Liver (tissue), 8 donors: ENCODE measurements at regions not wholly inside any gene's neighbourhood (a gene's known extent, or its start where the extent isn't known, plus 50 kb on each side); places are given as distances from the start of the nearest gene placed in this dataset.

Experiments used
- DNase-seq: peaks from one replicate; pipeline ENCODE4 v3.0.0-alpha.2; 2017; ENCODE audit warnings: low spot score
- H3K27ac ChIP-seq, 2 donors: one replicate each; pipeline ENCODE4 v1.7.0; 2013; ENCODE audit warnings: inconsistent platforms in 2 of 2, low read length in 2 of 2, control low read depth in 1 of 2, low read depth in 1 of 2, mild to moderate bottlenecking in 1 of 2
- H3K27me3 ChIP-seq, 4 donors: one replicate each; pipeline versions ENCODE4 v1.6.1 to v1.7.0; 2013; ENCODE audit warnings: low read length in 3 of 4, inconsistent platforms in 1 of 4, mild to moderate bottlenecking in 1 of 4, moderate library complexity in 1 of 4; ENCODE audit not compliant: control insufficient read depth in 4 of 4, insufficient read depth in 4 of 4
- H3K36me3 ChIP-seq, 4 donors: one replicate each; pipeline versions ENCODE4 v1.6.1 to v1.7.0; 2013; ENCODE audit warnings: low read length in 3 of 4, mild to moderate bottlenecking in 3 of 4, low read depth in 1 of 4, moderate library complexity in 1 of 4; ENCODE audit not compliant: control insufficient read depth in 4 of 4, insufficient read depth in 3 of 4
- H3K4me1 ChIP-seq, 4 donors: one replicate each; pipeline versions ENCODE4 v1.6.1 to v1.7.0; 2013; ENCODE audit warnings: low read length in 3 of 4, mild to moderate bottlenecking in 3 of 4, moderate library complexity in 1 of 4; ENCODE audit not compliant: control insufficient read depth in 4 of 4, insufficient read depth in 4 of 4
- H3K4me3 ChIP-seq, 3 donors: one replicate each; pipeline versions ENCODE4 v1.6.1 to v1.7.0; 2013; ENCODE audit warnings: low read length in 3 of 3, control low read depth in 1 of 3, low read depth in 1 of 3, mild to moderate bottlenecking in 1 of 3
- H3K9ac ChIP-seq, 2 donors: one replicate each; pipeline ENCODE4 v1.7.0; 2013; ENCODE audit warnings: low read length in 2 of 2, mild to moderate bottlenecking in 2 of 2, moderate library complexity in 2 of 2, control low read depth in 1 of 2, low read depth in 1 of 2
- H3K9me3 ChIP-seq, 4 donors: one replicate each; pipeline versions ENCODE4 v1.6.1 to v1.7.0; 2013; ENCODE audit warnings: low read length in 3 of 4; ENCODE audit not compliant: control insufficient read depth in 4 of 4
- ATF3 ChIP-seq: IDR thresholded peaks from 2 replicates; pipeline ENCODE4 v1.6.1; 2016; ENCODE audit warnings: antibody characterized with exemption
- CTCF ChIP-seq: fragments of 150-350 bp; IDR thresholded peaks from 2 replicates; pipeline ENCODE4 v1.5.1; 2017; ENCODE audit warnings: improper control_type of control experiment, low read depth, low read length; ENCODE audit not compliant: missing input control
- EGR1 ChIP-seq, 2 donors: IDR thresholded peaks; 2 replicates each; pipeline ENCODE4 v1.6.1; 2016 to 2018; ENCODE audit warnings: antibody characterized with exemption in 2 of 2, low read depth in 2 of 2
- FOXA1 ChIP-seq: IDR thresholded peaks from 2 replicates; pipeline ENCODE4 v1.6.1; 2016; ENCODE audit warnings: antibody characterized with exemption
- FOXA2 ChIP-seq: IDR thresholded peaks from 2 replicates; pipeline ENCODE4 v1.6.1; 2016; ENCODE audit warnings: antibody characterized with exemption
- GABPA ChIP-seq, 2 donors: IDR thresholded peaks in 1 of 2; conservative IDR thresholded peaks in 1 of 2; 2 replicates each; pipeline ENCODE4 v1.6.1; 2016; ENCODE audit warnings: antibody characterized with exemption in 2 of 2, mild to moderate bottlenecking in 1 of 2, moderate library complexity in 1 of 2
- HNF4A ChIP-seq, 2 donors: conservative IDR thresholded peaks; 2 replicates each; pipeline ENCODE4 v1.6.1; 2016; ENCODE audit warnings: antibody characterized with exemption in 2 of 2, mild to moderate bottlenecking in 2 of 2
- HNF4G ChIP-seq: IDR thresholded peaks from 2 replicates; pipeline ENCODE4 v1.6.1; 2016; ENCODE audit warnings: antibody characterized with exemption
- JUND ChIP-seq, 2 donors: IDR thresholded peaks; 2 replicates each; pipeline ENCODE4 v1.6.1; 2016; ENCODE audit warnings: antibody characterized with exemption in 2 of 2
- NR2F2 ChIP-seq: IDR thresholded peaks from 2 replicates; pipeline ENCODE4 v1.6.1; 2016; ENCODE audit warnings: antibody characterized with exemption
- RAD21 ChIP-seq, 2 donors: IDR thresholded peaks; 2 replicates each; pipeline ENCODE4 v1.6.1; 2016; ENCODE audit warnings: antibody characterized with exemption in 2 of 2, mild to moderate bottlenecking in 2 of 2
- REST ChIP-seq: IDR thresholded peaks from 2 replicates; pipeline ENCODE4 v1.6.1; 2016; ENCODE audit warnings: antibody characterized with exemption, mild to moderate bottlenecking
- SP1 ChIP-seq: IDR thresholded peaks from 2 replicates; pipeline ENCODE4 v1.6.1; 2018; ENCODE audit warnings: antibody characterized with exemption, mild to moderate bottlenecking
- TAF1 ChIP-seq: conservative IDR thresholded peaks from 2 replicates; pipeline ENCODE4 v1.6.1; 2016; ENCODE audit warnings: antibody characterized with exemption, mild to moderate bottlenecking
- YY1 ChIP-seq: IDR thresholded peaks from 2 replicates; pipeline ENCODE4 v1.6.1; 2016; ENCODE audit warnings: antibody characterized with exemption, mild to moderate bottlenecking
- ZBTB33 ChIP-seq: IDR thresholded peaks from 2 replicates; pipeline ENCODE4 v1.6.1; 2016; ENCODE audit warnings: antibody characterized with exemption
- WGBS: extraction: QIAGEN DNeasy Blood & Tissue Kit; methylation state at CpG from one replicate; pipeline ENCODE4 v1.1.7; 2013; 5-methylcytosine and 5-hydroxymethylcytosine counted together
- TF ChIP-seq, protein P1 (sequence below): IDR thresholded peaks from 2 replicates; pipeline ENCODE4 v1.6.1; 2016; ENCODE audit warnings: antibody characterized with exemption
- donor health status: healthy.
- donor health status: healthy.
- donor health status: healthy.
- donor health status: healthy.
- donor health status: healthy.

DNA sequence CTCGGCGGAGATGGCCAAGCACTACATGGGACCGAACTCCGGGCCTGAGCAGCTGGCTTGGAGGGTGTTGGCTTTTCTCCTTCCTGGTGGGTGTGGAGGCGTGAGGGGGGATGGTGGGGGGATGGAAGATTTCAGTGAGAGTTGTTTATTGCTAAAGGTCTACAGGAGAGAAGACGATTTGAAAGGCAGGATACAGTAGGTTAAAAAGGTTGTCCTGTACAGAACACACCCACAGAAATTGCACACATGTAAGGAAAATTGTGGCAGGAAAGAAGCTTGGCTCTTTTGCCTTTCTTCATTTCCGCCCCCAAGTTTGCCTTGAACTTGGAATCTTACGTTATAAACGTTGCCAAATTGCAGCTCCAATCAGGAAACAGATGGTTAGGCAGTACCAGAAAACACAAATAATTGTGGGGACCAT, 74.1 kb upstream of the STOX2 start:
- TF ChIP-seq, protein P1, sequence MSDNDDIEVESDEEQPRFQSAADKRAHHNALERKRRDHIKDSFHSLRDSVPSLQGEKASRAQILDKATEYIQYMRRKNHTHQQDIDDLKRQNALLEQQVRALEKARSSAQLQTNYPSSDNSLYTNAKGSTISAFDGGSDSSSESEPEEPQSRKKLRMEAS = no peak
- TF ChIP-seq HNF4A (conservative IDR thresholded peaks at IDR 0.05) (no peak), TAF1 (no peak), CTCF (no peak), FOXA2 (no peak), SP1 (no peak), NR2F2 (peak; percentile 93), HNF4G (no peak), FOXA1 (no peak), JUND (IDR thresholded peaks at IDR 0.05) (no peak), RAD21 (IDR thresholded peaks at IDR 0.05) (peak in 1 of 2 donors; percentile 26)
- Histone ChIP-seq H3K36me3 (no peaks in the 10 kb centered on the region), H3K9me3 (no peaks in the 10 kb centered on the region), H3K27ac (peak overlapping the region in 1 of 2 donors; percentile 52), H3K9ac (no peak overlapping the region), H3K27me3 (peaks cover 0 to 3% (median 0%) of the 10 kb centered on the region in 4 donors), H3K4me1 (peaks cover 0 to 2% (median under 1%) of the 10 kb centered on the region in 4 donors), H3K4me3 (no peak overlapping the region)
- WGBS = 60% methylated on average over 9 of the region's 9 CpGs
- DNase-seq = no peak

DNA sequence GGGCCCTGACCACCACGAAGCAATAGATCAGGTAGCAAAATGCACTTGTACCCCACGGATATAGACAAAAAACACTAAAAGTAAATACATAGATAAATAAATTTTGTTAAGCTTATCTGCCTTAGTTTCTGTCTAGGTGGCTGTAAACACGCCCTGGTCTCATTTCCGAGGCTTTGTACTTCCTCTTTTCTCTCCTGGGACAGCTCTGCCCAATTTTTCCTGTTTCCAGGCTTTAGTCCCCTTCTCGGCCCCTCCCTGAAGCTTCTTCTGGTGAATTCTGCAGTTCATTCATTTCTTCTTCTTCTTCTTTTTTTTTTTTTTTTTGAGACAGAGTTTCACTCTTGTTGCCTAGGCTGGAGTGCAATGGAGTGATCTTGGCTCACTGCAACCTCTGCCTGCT, 73.4 kb upstream of the STOX2 start:
- Histone ChIP-seq H3K9ac (no peak overlapping the region), H3K36me3 (no peaks in the 10 kb centered on the region), H3K9me3 (no peaks in the 10 kb centered on the region), H3K4me3 (no peak overlapping the region), H3K27me3 (peaks cover 0 to 3% (median 0%) of the 10 kb centered on the region in 4 donors), H3K27ac (no peak overlapping the region), H3K4me1 (peaks cover 0 to 2% (median under 1%) of the 10 kb centered on the region in 4 donors)
- TF ChIP-seq NR2F2 (no peak), YY1 (no peak), EGR1 (IDR thresholded peaks at IDR 0.05; ENCODE audit: low read depth in 2 of 2) (no peak), TAF1 (no peak), HNF4G (no peak), REST (no peak), RAD21 (IDR thresholded peaks at IDR 0.05) (no peak), CTCF (no peak), SP1 (no peak), ZBTB33 (no peak), ATF3 (no peak), GABPA (IDR thresholded peaks at IDR 0.05 in 1 of 2, conservative IDR thresholded peaks at IDR 0.05 in 1 of 2) (no peak), FOXA1 (no peak)
- TF ChIP-seq, protein P1 = no peak
- 67% methylated on average over 5 of the region's 5 CpGs for WGBS
- DNase-seq = no peak
